Right renal pelvis (tissue), 4 donors: ENCODE measurements at regions not wholly inside any gene's neighbourhood (a gene's known extent, or its start where the extent isn't known, plus 50 kb on each side); places are given as distances from the start of the nearest gene placed in this dataset.
"Not testable (repeated sequence)": the region's sequence is repeated elsewhere in the genome, so short reads cannot be mapped to it uniquely, and the experiment has no call there.

ENCODE experiments used
- DNase-seq, 4 donors: peaks; one replicate each; pipeline ENCODE4 v3.0.0-alpha.2; 2013; ENCODE audit warnings: low read depth in 4 of 4, low spot score in 3 of 4, missing footprints in 1 of 4

- no peak for DNase-seq
Measured at GRCh38 chr20:53678990-53679596, 85.5 kb upstream of the ZNF217 start.

- no peak for DNase-seq
Measured at GRCh38 chr20:53678315-53678989, 84.8 kb upstream of the ZNF217 start.

- DNase-seq: no peak
Measured at GRCh38 chr20:53677447-53678314, 84.0 kb upstream of the ZNF217 start.

DNA sequence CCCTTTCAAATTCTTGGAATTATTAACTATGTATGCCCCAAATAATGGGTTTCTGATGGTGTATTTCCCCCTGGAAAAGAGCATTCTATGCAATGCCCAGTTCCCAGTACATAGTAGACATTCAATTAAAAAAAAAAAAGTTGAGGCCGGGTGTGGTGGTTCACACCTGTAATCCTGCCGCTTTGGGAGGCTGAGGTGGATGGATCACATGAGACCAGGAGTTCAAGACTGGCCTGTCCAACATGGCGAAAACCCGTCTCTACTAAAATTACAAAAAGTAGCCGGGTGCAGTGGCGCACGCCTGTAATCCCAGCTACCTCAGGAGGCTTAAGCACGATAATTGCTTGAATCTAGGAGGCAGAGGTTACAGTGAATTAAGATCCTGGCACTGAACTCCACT is 83.3 kb upstream of the ZNF217 start:
- no peak for DNase-seq

- DNase-seq: no peak
Measured at GRCh38 chr20:53676519-53676822, 82.8 kb upstream of the ZNF217 start.

DNA sequence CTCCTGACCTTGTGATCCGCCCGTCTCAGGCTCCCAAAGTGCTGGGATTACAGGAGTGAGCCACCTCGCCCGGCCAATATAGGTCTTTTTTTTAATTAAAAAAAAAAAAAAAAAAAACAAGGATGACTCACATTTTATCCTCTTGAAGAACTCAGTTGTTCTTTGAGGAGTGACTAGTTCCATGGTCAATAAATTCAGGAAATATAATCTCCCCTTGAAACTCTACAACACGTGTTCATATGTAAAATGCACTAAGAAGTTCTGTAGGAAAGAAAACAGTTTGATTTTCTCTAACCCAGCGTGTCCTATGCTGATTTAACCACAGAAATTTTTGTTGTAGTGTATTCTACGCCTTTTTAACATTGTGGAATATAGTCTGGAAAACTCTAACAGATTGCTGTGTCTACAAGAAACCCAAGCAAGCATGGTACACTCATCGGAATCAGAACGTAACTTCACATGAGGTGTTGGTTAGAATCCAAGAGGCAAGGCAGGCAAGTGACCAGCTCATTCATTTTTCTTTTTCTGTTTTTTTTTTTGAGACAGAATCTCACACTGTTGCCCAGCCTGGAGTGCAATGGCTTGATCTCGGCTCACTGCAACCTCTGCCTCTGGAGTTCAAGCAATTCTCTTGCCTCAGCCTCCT is 79.0 kb upstream of the ZNF217 start:
- no peak for DNase-seq

GRCh38 chr20:53671370-53671769 is 77.7 kb upstream of the ZNF217 start:
- no peak for DNase-seq

DNA sequence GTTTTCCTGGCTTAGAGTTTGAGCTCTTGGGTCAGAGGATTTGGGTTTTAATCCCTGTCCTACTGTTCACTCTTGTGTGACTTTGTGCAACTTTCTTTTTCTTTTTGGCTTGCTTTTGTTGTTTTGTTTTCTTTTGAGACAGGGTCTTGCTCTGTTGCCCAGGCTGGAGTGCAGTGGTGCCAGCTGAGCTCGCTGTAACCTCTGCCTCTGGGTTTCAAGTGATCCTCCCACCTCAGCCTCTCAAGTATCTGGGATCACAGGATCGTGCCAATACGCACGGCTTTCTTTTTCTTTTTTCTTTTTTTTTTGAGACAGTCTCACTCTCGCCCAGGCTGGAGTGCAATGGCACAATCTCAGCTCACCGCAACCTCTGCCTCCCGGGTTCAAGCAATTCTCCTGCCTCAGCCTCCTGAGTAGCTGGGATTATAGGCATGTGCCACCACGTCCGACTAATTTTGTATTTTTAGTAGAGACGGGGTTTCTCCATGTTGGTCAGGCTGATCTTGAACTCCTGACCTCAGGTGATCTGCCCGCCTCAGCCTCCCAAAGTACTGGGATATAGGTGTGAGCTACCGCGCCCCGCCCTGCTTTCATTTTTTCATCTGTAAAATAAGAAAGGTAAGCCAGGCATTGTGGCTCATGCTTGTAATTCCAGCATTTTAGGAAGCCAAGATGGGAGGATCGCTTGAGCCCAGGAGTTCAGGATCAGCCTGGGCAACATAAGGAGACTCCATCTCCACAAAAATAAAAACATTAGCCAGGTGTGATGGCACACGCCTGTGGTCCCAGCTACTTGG is 76.1 kb upstream of the ZNF217 start:
- DNase-seq: not testable (repeated sequence)

DNA sequence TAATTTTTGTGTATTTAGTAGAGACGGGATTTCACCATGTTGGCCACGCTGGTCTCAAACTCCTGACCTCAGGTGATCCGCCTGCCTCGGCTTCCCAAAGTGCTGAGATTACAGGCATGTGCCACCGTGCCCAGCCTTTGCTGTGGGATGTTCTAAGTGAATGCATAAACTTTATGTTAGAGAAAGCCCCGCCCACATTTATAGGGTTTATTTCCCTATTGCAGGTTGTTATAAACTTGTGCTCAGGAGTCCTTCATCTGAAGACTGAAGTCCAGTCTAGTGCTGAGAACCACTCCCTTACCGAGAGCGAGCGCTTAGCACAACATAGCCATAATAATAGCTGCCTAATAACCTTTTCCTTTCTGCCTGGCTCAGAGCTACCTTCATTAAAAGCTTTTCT is 75.4 kb upstream of the ZNF217 start:
- DNase-seq: no peak

- DNase-seq: no peak
Measured at GRCh38 chr20:53666144-53666543, 72.5 kb upstream of the ZNF217 start.

DNA sequence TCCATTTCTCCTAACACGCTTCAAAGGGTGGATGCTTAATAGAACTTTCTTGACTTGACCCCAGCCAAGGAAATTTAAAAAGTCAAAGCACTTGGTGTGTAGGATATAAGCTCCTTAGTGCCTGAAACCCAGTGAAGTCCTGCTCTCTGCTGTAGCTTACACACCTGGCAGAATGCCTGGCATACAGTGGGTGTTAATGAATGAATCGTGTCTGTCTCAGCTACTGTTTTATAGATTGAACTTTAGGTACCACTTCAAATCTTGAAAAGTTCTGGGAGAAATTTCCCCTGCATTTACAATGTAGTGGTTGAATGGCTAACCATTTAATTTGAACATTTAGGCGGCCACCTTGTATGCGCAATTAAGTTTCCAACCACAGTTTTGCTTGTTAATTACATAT is 70.5 kb upstream of the ZNF217 start:
- DNase-seq: no peak

DNA sequence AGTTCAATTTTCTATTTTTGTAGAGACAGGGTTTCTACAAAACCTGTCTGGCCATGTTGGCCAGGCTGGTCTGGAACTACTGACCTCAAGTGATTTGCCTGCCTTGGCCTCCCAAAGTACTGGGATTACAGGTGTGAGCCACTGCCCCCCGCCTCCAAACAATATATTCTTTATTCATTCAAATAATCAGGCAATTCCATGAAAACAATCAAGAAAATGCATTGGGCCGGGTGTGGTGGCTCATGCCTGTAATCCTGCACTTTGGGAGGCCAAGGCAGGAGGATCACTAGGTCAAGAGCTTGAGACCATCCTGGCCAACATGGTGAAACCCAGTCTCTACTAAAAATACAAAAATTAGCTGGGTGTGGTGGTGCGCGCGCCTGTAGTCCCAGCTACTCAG is 69.9 kb upstream of the ZNF217 start:
- not testable (repeated sequence) for DNase-seq

DNA sequence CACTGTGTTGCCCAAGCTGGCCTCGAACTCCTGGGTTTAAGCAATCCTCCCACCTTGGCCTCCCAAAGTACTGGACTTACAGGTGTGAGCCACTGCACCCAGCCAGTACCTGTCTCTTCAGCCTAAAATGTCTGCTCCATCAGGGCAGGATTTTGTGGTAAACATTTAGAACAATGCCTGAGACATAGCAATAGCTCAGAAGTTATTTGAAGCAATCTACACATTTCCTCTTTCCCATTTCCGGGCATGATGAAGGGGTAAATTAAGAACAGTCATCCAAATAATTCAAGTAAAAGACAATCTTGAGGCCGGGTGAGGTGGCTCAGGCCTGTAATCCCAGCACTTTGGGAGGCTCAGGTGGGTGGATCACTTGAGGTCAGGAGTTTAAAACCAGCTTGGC is 69.0 kb upstream of the ZNF217 start:
- no peak for DNase-seq

DNA sequence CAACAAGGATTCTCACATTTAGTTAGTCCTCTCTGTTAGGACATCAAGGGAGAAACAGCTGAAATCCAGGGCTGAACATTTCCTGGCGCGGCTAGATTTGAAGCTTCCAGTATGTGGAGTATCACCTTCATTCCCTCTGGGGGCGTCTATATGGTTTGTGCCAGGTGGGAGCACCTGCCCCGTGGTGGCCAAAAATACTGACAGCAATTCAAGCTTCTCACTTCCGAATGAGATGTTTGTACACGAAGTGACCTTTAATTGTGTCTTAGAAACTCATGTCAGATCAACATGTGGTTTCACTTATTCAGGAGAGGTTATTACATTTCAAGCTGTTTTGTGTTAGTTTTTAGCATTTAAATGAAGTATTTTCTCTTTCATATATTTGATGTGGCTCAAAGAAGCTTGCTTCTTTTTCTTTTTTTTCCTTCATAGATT is 67.3 kb upstream of the ZNF217 start:
- DNase-seq: no peak

GRCh38 chr20:53660078-53660909 is 66.7 kb upstream of the ZNF217 start:
- no peak for DNase-seq

- DNase-seq: no peak
Measured at GRCh38 chr20:53658973-53659372, 65.3 kb upstream of the ZNF217 start.

DNA sequence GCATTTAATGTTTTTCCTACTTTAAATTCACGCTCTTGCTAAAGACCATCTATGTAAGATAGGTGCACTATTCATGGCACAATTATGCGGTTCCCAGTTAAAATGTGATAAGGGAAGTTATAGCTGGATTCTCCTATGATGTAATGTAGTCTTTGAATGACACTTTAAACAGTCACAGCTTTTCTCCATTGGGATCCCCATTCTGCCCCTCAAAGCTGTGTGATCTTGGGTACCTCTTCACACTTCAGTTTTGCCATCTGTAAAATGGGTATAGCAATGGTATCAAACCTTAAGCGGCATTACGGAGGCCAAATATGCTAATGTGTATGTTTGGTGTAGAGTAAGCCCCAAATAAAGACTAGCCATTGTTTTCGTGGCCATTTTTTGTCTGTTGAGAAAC is 64.7 kb upstream of the ZNF217 start:
- no peak for DNase-seq

GRCh38 chr20:53657732-53658131 is 64.1 kb upstream of the ZNF217 start:
- no peak for DNase-seq

- no peak for DNase-seq
Measured at GRCh38 chr20:53657279-53657678, 63.6 kb upstream of the ZNF217 start.
